Astrocyte (in vitro differentiated cells and primary cell): ENCODE measurements at regions not wholly inside any gene's neighbourhood (a gene's known extent, or its start where the extent isn't known, plus 50 kb on each side); places are given as distances from the start of the nearest gene placed in this dataset.

ENCODE experiments used
- CTCF ChIP-seq: IDR thresholded peaks from 2 replicates; pipeline ENCODE4 v1.5.1; 2011; ENCODE audit warnings: low read depth, mild to moderate bottlenecking, inconsistent platforms, low read length, moderate library complexity; ENCODE audit not compliant: insufficient read depth
- EZH2 ChIP-seq: IDR thresholded peaks from 2 replicates; pipeline ENCODE4 v1.6.1; 2012; ENCODE audit warnings: mild to moderate bottlenecking, low read length, inconsistent platforms; ENCODE audit not compliant: insufficient read depth

GRCh38 chr6:33967966-33968724 lies 164.3 kb upstream of the MLN start:
- TF ChIP-seq CTCF (peak; percentile 8), EZH2 (no peak)
